Panc1 (cell line): ENCODE measurements at regions not wholly inside any gene's neighbourhood (a gene's known extent, or its start where the extent isn't known, plus 50 kb on each side); places are given as distances from the start of the nearest gene placed in this dataset.

Experiments used
- ATAC-seq: fragments of 200-7000 bp; cut with Tn5 transposase; 2 replicates; pipeline ENCODE4 v1.9.1; 2020; ENCODE audit warnings: mild to moderate bottlenecking, moderate library complexity
- BruUV-seq: library from RNA; stranded (reverse); fragments of 400-500 nt; replicated peaks from 2 replicates; lab custom pipeline; 2021; lab: Mats Ljungman, UMichigan
- CTCF ChIA-PET: fragments of 300-600 bp; sonication (Branson Sonifier 250); formaldehyde crosslinking; loops from one replicate; lab custom pipeline; 2022; ENCODE audit warnings: antibody characterized with exemption; lab: Charles Lee
- POLR2A ChIA-PET: fragments of 300-600 bp; sonication (Branson Sonifier 250); formaldehyde crosslinking; loops from one replicate; lab custom pipeline; 2022; ENCODE audit warnings: antibody characterized with exemption; lab: Charles Lee
- DNase-seq: peaks from one replicate; pipeline ENCODE4 v3.0.0-alpha.2; 2010; ENCODE audit warnings: low read depth, low spot score
- H3K27ac ChIP-seq: 2 replicates; pipeline ENCODE4 v1.5.1; 2011; ENCODE audit warnings: mild to moderate bottlenecking, low read length, inconsistent platforms
- H3K27me3 ChIP-seq: fragments of 200-500 bp; sonication (Bioruptor generic); 2 replicates; pipeline ENCODE4 v1.6.0; 2014; ENCODE audit warnings: low read length, inconsistent platforms; ENCODE audit not compliant: control insufficient read depth, insufficient read depth
- H3K36me3 ChIP-seq: fragments of 200-500 bp; sonication (Bioruptor generic); 2 replicates; pipeline ENCODE4 v1.5.1; 2014; ENCODE audit warnings: inconsistent platforms, mild to moderate bottlenecking, low read length, moderate library complexity; ENCODE audit not compliant: control insufficient read depth, insufficient read depth
- H3K4me1 ChIP-seq: 2 replicates; pipeline ENCODE4 v1.5.1; 2011; ENCODE audit warnings: inconsistent platforms, mild to moderate bottlenecking, low read length, moderate library complexity; ENCODE audit not compliant: control insufficient read depth, insufficient read depth
- H3K4me3 ChIP-seq, 2 experiments: 2 replicates each; pipeline ENCODE4 v1.5.1; 2011 to 2012; ENCODE audit warnings: low read depth in 2 of 2, low read length in 2 of 2, mild to moderate bottlenecking in 2 of 2, inconsistent platforms in 1 of 2, moderate library complexity in 1 of 2
- H3K9me3 ChIP-seq: fragments of 200-500 bp; sonication (Bioruptor generic); 2 replicates; pipeline ENCODE4 v1.5.1; 2014; ENCODE audit warnings: low read depth, mild to moderate bottlenecking, inconsistent platforms, low read length, moderate library complexity; ENCODE audit not compliant: control insufficient read depth, insufficient read depth
- CTCF ChIP-seq: fragments of 450-650 bp; IDR thresholded peaks from 2 replicates; pipeline ENCODE4 v1.5.1; 2017; ENCODE audit warnings: mild to moderate bottlenecking
- POLR2AphosphoS5 ChIP-seq: IDR thresholded peaks from 2 replicates; pipeline ENCODE4 v1.6.1; 2012; ENCODE audit warnings: mild to moderate bottlenecking, low read depth, low read length, moderate library complexity
- REST ChIP-seq, 2 experiments: IDR thresholded peaks; 2 replicates each; pipeline ENCODE4 v1.6.1; 2011 to 2012; ENCODE audit warnings: low read depth in 2 of 2, control low read depth in 1 of 2, low read length in 1 of 2, mild to moderate bottlenecking in 1 of 2, moderate library complexity in 1 of 2; ENCODE audit not compliant: insufficient read depth in 1 of 2
- SIN3A ChIP-seq: IDR thresholded peaks from 2 replicates; pipeline ENCODE4 v1.6.1; 2012; ENCODE audit warnings: low read depth, mild to moderate bottlenecking, low read length, moderate library complexity, borderline replicate concordance; ENCODE audit not compliant: insufficient read depth
- TCF7L2 ChIP-seq: IDR thresholded peaks from 2 replicates; pipeline ENCODE4 v1.6.1; 2011; ENCODE audit warnings: mild to moderate bottlenecking, low read depth, low read length, inconsistent platforms
- in situ Hi-C: cut with HindIII; loops from 2 replicates; pipeline ENCODE4 v1.10.0; 2016; ENCODE audit warnings: low sequenced_read_pairs, low pct_unique_long_range_greater_than_20kb
- intact Hi-C: fragments of 100-400 bp; cut with micrococcal nuclease; formaldehyde crosslinking; loops from one replicate; pipeline ENCODE4 v1.10.0; 2022; ENCODE audit not compliant: unreplicated experiment

- BruUV-seq, result no TSS peak
- no peaks in the 10 kb centered on the region for H3K9me3 ChIP-seq
- H3K4me3 ChIP-seq, result no peak overlapping the region
- in situ Hi-C loops, result no loop called here
- no peaks in the 10 kb centered on the region for H3K36me3 ChIP-seq
- intact Hi-C loops, result no loop called here
- DNase-seq (no peak), ATAC-seq (no peak)
- H3K27ac ChIP-seq, result no peak overlapping the region
- H3K4me1 ChIP-seq, result no peaks in the 10 kb centered on the region
- TF ChIP-seq SIN3A (no peak), CTCF (no peak), TCF7L2 (no peak), POLR2AphosphoS5 (no peak), REST (IDR thresholded peaks at IDR 0.05; ENCODE audit: insufficient read depth in 1 of 2, low read depth in 2 of 2, low read length in 1 of 2) (no peak)
- CTCF ChIA-PET, result no interaction called here
- H3K27me3 ChIP-seq, result no peaks in the 10 kb centered on the region
- POLR2A ChIA-PET, result interaction anchor here (0.7 kb wide), 1 partner anchor 53 kb away, joined by 4 read pairs; no protein-coding TSS in a partner anchor
Observed at GRCh38 chr6:6851059-6851948, 256.5 kb upstream of the RREB1 start.

- no peak for TF ChIP-seq TCF7L2
- no peak for TF ChIP-seq SIN3A
- no peak for TF ChIP-seq POLR2AphosphoS5
- no peak for TF ChIP-seq REST (IDR thresholded peaks at IDR 0.05; ENCODE audit: insufficient read depth in 1 of 2, low read depth in 2 of 2, low read length in 1 of 2)
- no peak for TF ChIP-seq CTCF
- POLR2A ChIA-PET, result no interaction called here
- no TSS peak for BruUV-seq
Observed at GRCh38 chr6:6851949-6852261, 255.9 kb upstream of the RREB1 start.

More at GRCh38 chr6:6851949-6852261, 255.9 kb upstream of the RREB1 start:
- no peak for ATAC-seq
- Histone ChIP-seq H3K36me3 (no peaks in the 10 kb centered on the region), H3K4me1 (no peaks in the 10 kb centered on the region), H3K27ac (no peak overlapping the region), H3K4me3 (no peak overlapping the region), H3K27me3 (no peaks in the 10 kb centered on the region), H3K9me3 (no peaks in the 10 kb centered on the region)
- in situ Hi-C loops, result no loop called here
- DNase-seq, result no peak
- CTCF ChIA-PET, result no interaction called here
- intact Hi-C loops, result no loop called here
